H54 (cell line): ENCODE measurements at regions not wholly inside any gene's neighbourhood (a gene's known extent, or its start where the extent isn't known, plus 50 kb on each side); places are given as distances from the start of the nearest gene placed in this dataset.
A peak's percentile ranks its signal among the peaks of the same experiment; 100 is the strongest.
"Not testable (repeated sequence)": the region's sequence is repeated elsewhere in the genome, so short reads cannot be mapped to it uniquely, and the experiment has no call there.

ENCODE experiments used
- DNase-seq: peaks from one replicate; pipeline ENCODE4 v3.0.0; 2011; ENCODE audit warnings: low spot score, mixed read lengths; ENCODE audit not compliant: insufficient read length
- FAIRE-seq: peaks from 3 replicates; lab custom pipeline; 2011; peaks lifted over from hg19 to GRCh38; lab: Jason Lieb, UNC
- POLR2A ChIP-seq: IDR thresholded peaks from 2 replicates; pipeline ENCODE4 v1.6.1; 2011; ENCODE audit warnings: low read depth, mild to moderate bottlenecking, low read length

GRCh38 chr16:87032554-87032953, 284.6 kb downstream of the C16orf95 start:
- DNase-seq (no peak), FAIRE-seq (no peak)
- no peak for TF ChIP-seq POLR2A

GRCh38 chr16:87033021-87033471, 284.1 kb downstream of the C16orf95 start:
- TF ChIP-seq POLR2A: no peak
- DNase-seq: no peak
- FAIRE-seq: no peak

- FAIRE-seq: no peak
- DNase-seq: no peak
- no peak for TF ChIP-seq POLR2A
Observed at GRCh38 chr16:87033541-87034300, 283.5 kb downstream of the C16orf95 start.

GRCh38 chr16:87034317-87034716, 282.9 kb downstream of the C16orf95 start:
- FAIRE-seq: no peak
- TF ChIP-seq POLR2A: no peak
- no peak for DNase-seq

- DNase-seq (no peak), FAIRE-seq (no peak)
- no peak for TF ChIP-seq POLR2A
Observed at GRCh38 chr16:87035053-87035452, 282.1 kb downstream of the C16orf95 start.

GRCh38 chr16:87037012-87037411, 280.2 kb downstream of the C16orf95 start:
- TF ChIP-seq POLR2A: no peak
- FAIRE-seq (no peak), DNase-seq (no peak)

GRCh38 chr16:87038528-87038927, 278.7 kb downstream of the C16orf95 start:
- not testable (repeated sequence) for FAIRE-seq, DNase-seq

- FAIRE-seq: no peak
- no peak for TF ChIP-seq POLR2A
Observed at GRCh38 chr16:87040169-87041117, 276.7 kb downstream of the C16orf95 start.

GRCh38 chr16:87041286-87041685, 275.9 kb downstream of the C16orf95 start:
- DNase-seq: no peak

More at GRCh38 chr16:87040169-87041117, 276.7 kb downstream of the C16orf95 start:
- DNase-seq: no peak

GRCh38 chr16:87042551-87043230, 274.5 kb downstream of the C16orf95 start:
- DNase-seq: no peak
- TF ChIP-seq POLR2A: no peak
- no peak for FAIRE-seq

More at GRCh38 chr16:87041286-87041685, 275.9 kb downstream of the C16orf95 start:
- TF ChIP-seq POLR2A: no peak
- no peak for FAIRE-seq

- FAIRE-seq (no peak), DNase-seq (no peak)
- no peak for TF ChIP-seq POLR2A
Observed at GRCh38 chr16:87043231-87044031, 273.8 kb downstream of the C16orf95 start.

GRCh38 chr16:87044032-87044382, 273.2 kb downstream of the C16orf95 start:
- FAIRE-seq (no peak), DNase-seq (peak; percentile 45)
- no peak for TF ChIP-seq POLR2A

- no peak for DNase-seq
- TF ChIP-seq POLR2A: no peak
- FAIRE-seq: no peak
Observed at GRCh38 chr16:87044829-87045228, 272.4 kb downstream of the C16orf95 start.
